ENCODE measurements at regions not wholly inside any gene's neighbourhood (a gene's known extent, or its start where the extent isn't known, plus 50 kb on each side); places are given as distances from the start of the nearest gene placed in this dataset.

DNA sequence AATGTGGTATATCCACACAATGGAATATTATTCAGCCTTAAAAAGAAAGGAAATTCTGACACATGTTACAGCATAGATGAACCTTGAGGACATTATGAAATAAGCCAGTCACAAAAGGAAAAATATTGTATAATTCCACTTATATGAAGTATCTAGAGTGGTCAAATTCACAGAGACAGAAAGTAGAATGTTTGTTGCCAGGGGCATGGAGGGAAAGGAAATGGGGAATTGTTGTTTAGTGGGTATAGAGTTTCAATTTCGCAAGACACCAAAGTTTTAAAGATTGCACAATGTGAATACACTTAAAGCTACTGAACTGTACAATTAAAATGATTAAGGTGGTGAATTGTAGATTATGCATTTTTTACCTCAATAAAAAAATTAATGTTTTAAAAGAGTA is 92.9 kb downstream of the TXNL1 start:
- no peak for DNase-seq

GRCh38 chr18:56542476-56542875 is 95.9 kb downstream of the TXNL1 start:
- no peak for DNase-seq

GRCh38 chr18:56541793-56542192 is 96.6 kb downstream of the TXNL1 start:
- DNase-seq: no peak

GRCh38 chr18:56541340-56541739 is 97.1 kb downstream of the TXNL1 start:
- DNase-seq: no peak

GRCh38 chr18:56538746-56539145 is 99.6 kb downstream of the TXNL1 start:
- no peak for DNase-seq

- DNase-seq: no peak
Measured at GRCh38 chr18:56532176-56532840, 106.1 kb downstream of the TXNL1 start.

DNA sequence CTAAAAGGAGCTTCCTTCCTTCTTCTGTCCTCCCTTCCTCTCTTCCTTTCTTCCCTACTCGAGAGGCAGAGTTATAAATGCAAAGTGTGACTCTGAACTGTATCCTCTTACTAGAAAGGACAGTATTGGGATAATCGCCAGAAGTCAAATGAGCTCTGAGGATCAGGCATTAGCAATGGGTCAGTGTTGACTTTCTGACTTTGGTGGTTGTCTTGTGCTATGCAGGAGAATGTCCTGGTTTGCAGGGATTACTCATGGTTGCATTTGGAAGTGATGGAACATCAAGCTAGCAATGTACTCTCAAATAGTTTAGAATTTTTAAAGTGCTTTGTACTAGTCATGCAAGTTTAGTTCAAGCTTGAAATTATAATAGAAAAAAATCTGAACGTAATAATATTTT is 115.6 kb downstream of the TXNL1 start:
- DNase-seq: no peak

DNA sequence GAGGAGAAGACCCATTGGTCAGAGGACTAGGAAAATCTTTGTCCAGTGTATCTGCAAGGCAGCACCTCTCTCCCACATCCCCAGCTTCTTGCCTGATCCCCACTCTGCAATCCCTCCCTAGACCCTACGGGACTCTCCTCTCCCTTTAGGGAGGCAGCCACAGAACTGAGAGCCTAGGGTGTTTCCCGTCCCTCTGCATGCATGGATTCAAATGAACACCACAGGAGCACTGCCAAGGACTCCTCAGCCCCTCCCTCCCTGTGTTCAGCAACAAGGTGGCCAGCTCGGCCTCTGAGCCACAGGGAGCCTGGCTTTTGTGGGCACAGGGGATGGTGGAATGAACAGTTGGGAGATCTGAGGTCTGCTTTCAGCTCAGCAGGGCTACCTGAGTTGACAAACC is 117.1 kb downstream of the TXNL1 start:
- no peak for DNase-seq

DNA sequence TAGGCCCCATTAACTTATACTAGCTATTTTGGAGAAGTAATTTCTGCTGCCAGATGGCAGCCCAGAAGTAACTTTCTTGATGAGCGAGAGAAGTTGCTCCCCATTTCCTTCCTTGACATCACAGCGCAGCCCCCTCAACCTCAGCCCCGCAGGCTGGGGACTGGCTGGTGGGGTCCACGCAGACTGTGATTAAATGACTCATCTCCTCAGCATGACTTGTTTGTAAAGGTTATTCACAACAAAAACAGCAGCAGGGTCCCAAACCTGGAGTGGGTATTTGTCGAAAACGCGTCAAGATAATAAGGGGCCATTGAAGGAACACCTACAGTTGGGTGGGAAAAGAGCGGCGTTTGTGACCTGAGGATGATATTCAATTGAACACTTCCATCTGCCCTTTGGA is 120.6 kb downstream of the TXNL1 start:
- no peak for DNase-seq

DNA sequence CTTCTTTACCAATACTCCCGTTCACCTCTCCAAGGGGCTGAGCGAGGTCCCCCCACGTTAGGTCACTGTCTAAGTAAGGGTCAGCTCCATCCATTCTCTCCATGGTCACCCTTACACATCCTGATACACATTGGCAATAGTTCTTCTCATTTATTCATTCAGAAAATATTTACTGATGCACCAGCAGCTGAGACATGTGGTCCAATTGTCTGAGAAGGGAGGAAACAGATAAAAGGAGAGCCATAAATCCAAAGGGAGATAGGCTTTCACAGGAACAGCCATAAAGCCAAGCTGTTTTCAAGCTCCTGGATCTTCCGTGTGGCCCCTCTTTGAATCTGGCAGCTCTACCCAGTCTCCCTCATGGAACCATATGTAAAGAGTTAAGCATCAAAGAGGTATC is 121.2 kb downstream of the TXNL1 start:
- no peak for DNase-seq

GRCh38 chr18:56516789-56517188 is 121.6 kb downstream of the TXNL1 start:
- no peak for DNase-seq

DNA sequence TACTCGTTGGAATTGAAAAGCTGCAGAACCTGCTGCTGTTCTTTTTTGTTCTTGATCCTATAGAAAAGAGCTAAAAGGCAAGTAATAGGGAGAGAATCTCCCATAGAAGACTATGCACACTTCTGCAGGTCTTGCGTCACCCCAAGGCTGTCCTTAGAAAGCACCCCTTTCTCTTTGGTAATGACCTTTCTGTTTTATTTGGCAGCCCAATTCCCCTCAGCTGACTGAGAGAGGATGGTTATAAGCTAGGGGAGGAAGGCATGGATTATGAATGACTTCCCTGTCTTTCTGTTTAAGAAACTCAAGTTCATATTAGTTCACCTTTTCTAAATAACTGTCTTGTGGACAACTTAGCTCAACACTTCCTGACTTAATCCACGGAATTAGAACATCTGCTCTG is 122.9 kb downstream of the TXNL1 start:
- DNase-seq: no peak

DNA sequence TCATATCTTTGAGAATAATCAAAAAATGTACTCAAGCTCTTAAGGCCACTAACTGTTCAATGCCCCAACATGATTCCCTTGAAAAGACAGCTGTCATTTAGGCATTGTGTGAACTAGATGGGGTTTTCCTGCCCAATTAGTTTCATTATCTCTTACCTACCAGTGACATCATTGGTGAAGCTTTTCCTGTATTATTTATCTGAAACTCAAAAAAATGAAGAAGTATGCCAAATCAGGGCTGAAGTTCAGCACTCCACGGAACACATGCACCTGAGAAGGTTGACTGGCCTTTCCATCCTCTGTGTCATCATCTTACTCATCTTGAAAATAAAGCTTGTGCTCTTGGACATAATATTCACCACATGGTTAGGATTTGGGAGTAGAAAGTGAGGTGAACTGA is 126.4 kb downstream of the TXNL1 start:
- DNase-seq: no peak

GRCh38 chr18:56510108-56510507 is 128.3 kb downstream of the TXNL1 start:
- no peak for DNase-seq

DNA sequence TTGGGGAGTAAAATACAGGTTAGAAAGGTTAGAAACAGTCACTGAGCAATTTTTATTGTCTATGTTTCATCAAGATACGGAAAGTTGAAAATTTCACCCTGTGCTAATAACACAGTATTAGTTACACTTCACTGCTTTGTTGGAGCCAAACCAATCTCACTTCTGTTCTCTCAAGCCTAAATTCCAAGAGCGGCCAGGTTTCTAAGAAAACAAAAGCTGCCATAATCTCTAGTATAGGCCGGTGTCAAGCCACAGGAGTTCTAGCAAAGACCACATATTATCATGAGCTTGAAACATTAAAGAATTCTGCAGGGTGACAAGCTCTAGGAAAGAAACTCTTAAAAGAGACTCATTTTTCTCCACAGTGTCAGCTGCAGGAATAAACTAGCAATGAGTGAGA is 128.7 kb downstream of the TXNL1 start:
- DNase-seq: no peak

DNA sequence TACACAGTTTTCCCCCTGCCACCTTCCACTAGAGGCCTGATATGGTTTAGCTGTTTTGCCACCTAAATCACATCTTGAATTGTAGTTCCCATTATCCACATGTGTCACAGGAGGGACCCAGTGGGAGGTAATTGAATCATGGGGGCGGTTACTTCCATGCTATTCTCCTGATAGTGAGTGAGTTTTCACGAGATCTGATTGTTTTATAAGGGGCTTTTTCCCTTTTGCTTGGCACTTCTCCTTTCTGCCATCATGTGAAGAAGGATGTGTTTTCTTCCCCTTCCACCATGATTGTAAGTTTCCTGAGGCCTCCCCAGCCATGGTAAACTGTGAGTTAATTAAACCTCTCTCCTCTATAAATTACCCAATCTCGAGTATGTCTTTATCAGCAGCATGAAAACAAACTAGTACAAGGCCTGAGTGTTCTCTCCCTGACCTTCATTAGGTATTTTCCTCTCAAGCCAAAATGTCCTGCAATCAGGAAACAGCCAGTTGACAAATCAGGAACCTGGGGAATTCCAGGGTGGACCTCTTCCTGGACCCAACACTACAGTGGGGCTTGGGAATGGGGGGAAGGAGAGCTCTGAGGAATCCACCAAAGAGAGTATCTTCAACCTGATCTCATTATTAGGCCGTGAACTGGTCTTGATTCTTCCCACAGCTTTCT is 129.9 kb downstream of the TXNL1 start:
- no peak for DNase-seq

DNA sequence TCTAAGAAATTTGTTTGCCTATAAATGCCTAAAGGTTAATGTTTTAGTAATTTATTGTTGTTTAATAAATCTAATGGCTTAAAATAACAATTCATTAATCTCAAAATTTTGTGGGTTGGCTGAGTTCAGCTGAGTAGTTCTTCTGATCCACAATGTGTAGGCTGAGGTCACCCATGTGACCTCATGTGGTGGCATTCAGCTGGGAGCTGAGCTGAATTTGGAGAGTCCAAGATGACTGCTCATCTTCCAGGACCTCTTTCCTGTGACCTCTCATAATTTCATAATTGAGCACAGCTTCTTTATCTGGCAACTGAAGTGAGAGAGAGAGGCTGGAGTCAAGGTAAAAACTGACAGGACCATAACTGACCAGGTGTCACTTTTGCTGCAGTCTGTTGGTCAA is 132.4 kb downstream of the TXNL1 start:
- DNase-seq: no peak

DNA sequence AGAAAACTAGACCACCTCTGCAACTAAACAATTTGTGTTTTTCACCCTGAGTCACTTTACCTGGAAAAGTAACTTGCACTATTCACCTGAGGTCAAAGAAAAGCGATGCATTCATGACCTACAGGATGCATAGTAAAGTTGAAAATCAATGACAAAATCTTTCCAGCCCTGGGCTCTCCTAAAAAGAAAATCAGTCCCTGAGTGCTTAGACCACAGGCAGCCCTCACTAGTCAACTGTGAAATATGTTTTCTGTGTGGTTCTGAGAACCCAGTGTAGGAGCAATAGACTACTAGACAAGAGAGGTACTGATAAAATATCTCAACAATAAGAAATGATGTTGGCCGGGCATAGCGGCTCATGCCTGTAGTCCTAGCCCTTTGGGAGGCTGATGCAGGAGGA is 133.1 kb downstream of the TXNL1 start:
- DNase-seq: no peak

DNA sequence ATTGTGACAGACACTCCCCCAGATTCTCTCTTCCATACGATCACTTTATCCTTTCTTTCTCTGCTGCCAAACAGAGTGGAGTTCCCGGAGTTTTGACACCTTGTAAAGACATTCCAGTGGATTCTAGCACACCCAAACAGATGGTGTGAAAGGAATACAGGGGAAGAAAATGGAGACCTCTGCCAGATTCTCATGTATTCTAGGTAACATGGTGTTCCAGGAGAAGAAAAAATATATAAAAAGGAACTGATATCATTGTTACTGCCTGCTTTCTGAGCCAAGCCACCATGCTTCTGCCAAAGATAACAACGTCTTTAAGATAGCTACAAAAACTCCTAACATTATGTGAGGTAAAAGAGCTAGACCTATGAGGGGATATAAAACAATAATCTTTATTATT is 136.5 kb downstream of the TXNL1 start:
- DNase-seq: no peak

DNA sequence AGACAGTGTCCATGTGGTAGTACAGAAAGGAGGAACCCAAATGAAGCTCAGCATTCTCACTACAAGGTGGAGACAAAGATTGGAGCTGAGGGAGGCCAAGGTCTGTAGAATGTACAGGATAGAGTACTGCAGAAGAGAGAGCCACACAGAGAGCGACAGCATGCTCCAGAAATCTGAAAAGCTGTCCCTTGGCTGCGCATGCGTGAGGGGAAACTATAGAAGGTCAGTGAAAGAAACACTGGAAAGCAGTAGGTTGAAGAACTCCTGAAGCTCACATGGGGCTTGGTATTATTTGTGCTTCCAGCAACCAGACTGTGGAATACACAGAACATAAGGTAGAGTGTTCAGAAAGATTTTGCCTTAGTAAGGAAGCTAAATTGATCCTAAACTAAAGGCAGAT is 142.5 kb downstream of the TXNL1 start:
- no peak for DNase-seq

DNA sequence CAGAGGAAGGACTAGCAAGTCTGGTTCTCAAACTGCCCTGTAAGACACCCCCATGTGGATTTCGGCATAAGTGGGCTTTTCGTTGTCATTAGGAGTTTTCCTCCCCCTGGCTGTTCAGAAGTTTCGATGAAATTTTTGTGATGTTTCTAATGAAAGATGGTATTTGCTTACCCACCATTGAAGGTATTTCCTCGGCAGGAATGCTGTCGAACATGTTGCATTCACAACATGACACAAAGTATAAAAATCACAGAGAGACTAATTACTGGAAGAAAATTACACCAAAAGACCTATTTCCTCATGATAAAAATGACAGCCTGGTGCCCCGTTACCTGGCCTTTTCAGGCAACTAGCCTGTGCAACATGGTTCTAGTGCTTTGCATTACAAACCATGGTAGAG is 144.9 kb downstream of the TXNL1 start:
- no peak for DNase-seq

DNA sequence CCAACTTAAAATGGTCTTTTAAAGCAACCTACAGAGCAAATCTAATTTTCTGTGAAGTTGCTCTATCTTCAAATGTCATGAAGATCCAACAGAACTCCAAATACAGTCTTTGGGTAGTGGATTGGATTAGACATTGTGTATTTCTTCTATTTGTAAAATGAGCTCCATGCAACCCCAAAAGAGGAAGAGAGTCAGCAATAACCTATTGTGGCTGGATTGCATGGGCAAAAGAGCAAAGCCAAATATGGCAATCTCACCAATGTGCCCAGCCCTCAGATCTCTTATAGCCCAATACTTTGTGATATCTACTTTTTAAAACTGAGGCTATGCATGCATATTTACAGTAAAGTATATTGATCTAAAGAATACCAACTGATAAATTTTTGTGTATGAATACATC is 146.3 kb downstream of the TXNL1 start:
- no peak for DNase-seq

- DNase-seq: no peak
Measured at GRCh38 chr18:56490942-56491341, 147.4 kb downstream of the TXNL1 start.

DNA sequence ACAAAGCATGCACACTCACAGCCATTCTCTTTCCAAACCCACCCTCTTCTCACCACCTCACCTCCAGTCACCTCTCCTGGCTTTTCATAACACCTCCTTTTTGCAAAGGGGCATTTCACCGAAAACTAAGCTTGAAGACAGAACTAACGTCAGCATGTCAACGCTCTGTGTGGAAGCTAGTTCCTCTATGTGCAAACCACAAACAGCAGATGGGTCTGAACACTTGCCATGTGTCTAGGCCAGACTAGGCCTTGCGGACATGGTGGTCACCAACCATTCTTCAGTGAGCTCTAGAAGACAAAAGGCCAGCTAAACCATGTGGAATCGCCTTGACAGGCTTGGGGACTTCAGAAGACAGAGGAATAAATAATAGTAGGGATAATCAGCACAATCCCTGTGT is 148.5 kb downstream of the TXNL1 start:
- DNase-seq: no peak

GRCh38 chr18:56488739-56489138 is 149.7 kb downstream of the TXNL1 start:
- DNase-seq: no peak
